Karpas-422 (cell line): ENCODE measurements at regions not wholly inside any gene's neighbourhood (a gene's known extent, or its start where the extent isn't known, plus 50 kb on each side); places are given as distances from the start of the nearest gene placed in this dataset.

Source experiments
- DNase-seq: peaks from one replicate; pipeline ENCODE4 v3.0.0-alpha.2; 2015
- H2AFZ ChIP-seq: fragments of 200-600 bp; sonication (generic); 2 replicates; pipeline ENCODE4 v1.6.1; 2014; ENCODE audit warnings: antibody characterized with exemption, low read length, mixed read lengths
- H3K27ac ChIP-seq: fragments of 200-600 bp; sonication (generic); 2 replicates; pipeline ENCODE4 v1.5.1; 2014; ENCODE audit warnings: mild to moderate bottlenecking, low read length, moderate library complexity
- H3K27me3 ChIP-seq: fragments of 200-600 bp; sonication (generic); 2 replicates; pipeline ENCODE4 v1.6.1; 2014; ENCODE audit warnings: low read length, mixed read lengths
- H3K36me3 ChIP-seq: fragments of 200-600 bp; sonication (generic); 2 replicates; pipeline ENCODE4 v1.6.1; 2014; ENCODE audit warnings: low read length, mixed read lengths; ENCODE audit not compliant: insufficient read depth
- H3K4me1 ChIP-seq: fragments of 200-600 bp; sonication (generic); 2 replicates; pipeline ENCODE4 v1.6.1; 2014; ENCODE audit warnings: mild to moderate bottlenecking, low read length, mixed read lengths
- H3K4me2 ChIP-seq: fragments of 200-600 bp; sonication (generic); 2 replicates; pipeline ENCODE4 v1.6.1; 2014; ENCODE audit warnings: low read length, low read depth, mild to moderate bottlenecking; ENCODE audit not compliant: poor library complexity, severe bottlenecking
- H3K4me3 ChIP-seq: fragments of 200-600 bp; sonication (generic); 2 replicates; pipeline ENCODE4 v1.5.1; 2014; ENCODE audit warnings: mild to moderate bottlenecking, antibody characterized with exemption, low read length, mixed read lengths
- H3K79me2 ChIP-seq: fragments of 200-600 bp; sonication (generic); 2 replicates; pipeline ENCODE4 v1.6.1; 2014; ENCODE audit warnings: mild to moderate bottlenecking, low read length, mixed read lengths
- H3K9ac ChIP-seq: fragments of 200-600 bp; sonication (generic); 2 replicates; pipeline ENCODE4 v1.6.0; 2014; ENCODE audit warnings: low read length
- H3K9me2 ChIP-seq: fragments of 200-600 bp; sonication (generic), shearing (Covaris generic); replicated peaks from 2 replicates; pipeline ENCODE4 v1.6.0; 2014; ENCODE audit warnings: mild to moderate bottlenecking, low read length, moderate library complexity; ENCODE audit not compliant: insufficient read depth
- H3K9me3 ChIP-seq: fragments of 300-700, 200-600 bp; sonication (generic); 2 replicates; pipeline ENCODE4 v1.6.1; 2014; ENCODE audit warnings: low read length, mixed read lengths
- H4K20me1 ChIP-seq: fragments of 200-600 bp; sonication (generic); 2 replicates; pipeline ENCODE4 v1.6.1; 2014; ENCODE audit warnings: mild to moderate bottlenecking, antibody characterized with exemption, low read length, low read depth; ENCODE audit not compliant: insufficient read depth

- Histone ChIP-seq H3K36me3 (no peaks in the 10 kb centered on the region), H3K9ac (no peak overlapping the region), H3K79me2 (no peaks in the 10 kb centered on the region), H3K9me2 (no peaks in the 10 kb centered on the region), H3K27ac (no peak overlapping the region), H3K9me3 (no peaks in the 10 kb centered on the region), H3K27me3 (no peaks in the 10 kb centered on the region), H3K4me1 (no peaks in the 10 kb centered on the region), H3K4me3 (no peak overlapping the region), H2AFZ (no peak overlapping the region), H3K4me2 (no peak overlapping the region), H4K20me1 (no peaks in the 10 kb centered on the region)
- DNase-seq = no peak
These were observed 113.3 kb downstream of the ADRB2 start for GRCh38 chr5:148939676-148940075.

DNA sequence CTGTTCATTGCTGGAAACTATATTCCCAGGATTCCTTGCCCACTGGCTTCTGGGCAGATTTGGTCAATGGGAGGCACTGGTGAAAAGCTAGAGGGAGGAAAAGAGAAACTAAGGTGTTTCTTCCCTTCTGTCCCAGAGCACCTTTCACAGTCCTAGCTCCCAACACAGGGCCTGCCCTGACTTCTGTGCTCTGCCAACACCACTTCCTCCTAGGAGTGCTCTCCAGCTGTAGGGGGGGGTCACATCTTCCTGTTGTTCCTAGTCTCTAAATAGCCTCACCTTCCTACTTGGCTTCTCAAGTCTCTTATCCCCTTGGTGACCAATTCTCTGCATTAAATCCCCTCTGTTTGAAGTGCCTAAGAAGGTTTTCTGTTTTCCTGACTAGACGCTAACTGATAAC, 115.4 kb downstream of the ADRB2 start:
- Histone ChIP-seq H3K36me3 (no peaks in the 10 kb centered on the region), H4K20me1 (no peaks in the 10 kb centered on the region), H3K4me1 (no peaks in the 10 kb centered on the region), H3K4me2 (no peak overlapping the region), H3K4me3 (no peak overlapping the region), H3K79me2 (no peaks in the 10 kb centered on the region), H3K9me3 (no peaks in the 10 kb centered on the region), H3K9ac (no peak overlapping the region), H2AFZ (no peak overlapping the region), H3K27ac (no peak overlapping the region), H3K9me2 (no peaks in the 10 kb centered on the region), H3K27me3 (no peaks in the 10 kb centered on the region)
- no peak for DNase-seq

- Histone ChIP-seq H3K4me1 (peaks cover 27% of the 10 kb centered on the region), H2AFZ (no peak overlapping the region), H4K20me1 (no peaks in the 10 kb centered on the region), H3K9me2 (no peaks in the 10 kb centered on the region), H3K4me2 (peak overlapping the region; percentile 46), H3K79me2 (no peaks in the 10 kb centered on the region), H3K36me3 (no peaks in the 10 kb centered on the region), H3K27ac (no peak overlapping the region), H3K4me3 (no peak overlapping the region), H3K9me3 (no peaks in the 10 kb centered on the region), H3K9ac (no peak overlapping the region), H3K27me3 (no peaks in the 10 kb centered on the region)
- DNase-seq = no peak
These were observed 112.9 kb downstream of the SH3TC2 start for GRCh38 chr5:148949841-148950470.

DNA sequence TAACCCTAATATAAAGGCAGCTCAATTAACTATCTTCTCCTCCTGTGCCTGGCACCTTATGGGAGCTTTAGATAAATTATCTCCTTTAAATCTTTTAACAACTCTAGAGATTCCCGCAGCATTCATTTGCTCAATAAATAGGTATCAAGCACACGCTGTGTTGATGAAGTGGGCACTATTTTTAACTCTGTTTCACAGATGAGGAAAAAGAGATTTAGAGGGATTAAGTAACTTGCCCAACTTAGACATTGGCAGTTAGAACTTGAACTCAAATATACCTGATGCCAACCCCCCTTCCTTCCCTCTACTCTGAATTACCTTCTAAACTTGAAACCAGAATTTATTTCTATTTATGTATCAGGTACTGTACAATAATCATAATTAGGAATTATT, 112.4 kb downstream of the SH3TC2 start:
- peaks cover 27% of the 10 kb centered on the region for H3K4me1 ChIP-seq
- H3K9me2 ChIP-seq = no peaks in the 10 kb centered on the region
- H2AFZ ChIP-seq = no peak overlapping the region
- no peaks in the 10 kb centered on the region for H3K27me3 ChIP-seq
- no peaks in the 10 kb centered on the region for H4K20me1 ChIP-seq
- no peak overlapping the region for H3K9ac ChIP-seq
- DNase-seq = no peak
- H3K36me3 ChIP-seq = no peaks in the 10 kb centered on the region
- no peak overlapping the region for H3K27ac ChIP-seq
- peak overlapping the region; percentile 46 for H3K4me2 ChIP-seq
- no peaks in the 10 kb centered on the region for H3K79me2 ChIP-seq
- H3K9me3 ChIP-seq = no peaks in the 10 kb centered on the region
- H3K4me3 ChIP-seq = no peak overlapping the region

DNA sequence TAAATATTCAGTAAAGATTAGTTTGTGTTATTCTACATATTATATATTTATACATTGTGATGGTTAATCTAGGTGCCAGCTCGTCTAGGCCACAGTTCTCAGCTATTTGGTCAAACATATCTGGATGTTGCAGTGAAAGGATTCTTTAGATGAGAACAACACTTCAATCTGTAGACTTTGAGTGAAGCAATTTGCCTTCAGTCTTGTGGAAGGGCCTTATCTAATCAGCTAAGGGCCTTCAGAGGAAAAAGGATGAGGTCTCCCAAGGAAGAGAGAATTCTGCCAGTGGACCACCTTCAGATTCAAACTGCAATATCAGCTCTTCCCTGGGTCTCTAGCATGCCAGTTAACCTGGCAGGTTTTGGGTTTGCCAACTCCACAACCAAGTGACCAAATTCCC, 112.0 kb downstream of the SH3TC2 start:
- no peak for DNase-seq
- H3K9ac ChIP-seq = no peak overlapping the region
- H3K79me2 ChIP-seq = no peaks in the 10 kb centered on the region
- peaks cover 30% of the 10 kb centered on the region for H3K4me1 ChIP-seq
- no peaks in the 10 kb centered on the region for H4K20me1 ChIP-seq
- no peak overlapping the region for H3K4me3 ChIP-seq
- no peak overlapping the region for H2AFZ ChIP-seq
- no peaks in the 10 kb centered on the region for H3K9me3 ChIP-seq
- H3K4me2 ChIP-seq = peak overlapping the region; percentile 46
- no peak overlapping the region for H3K27ac ChIP-seq
- no peaks in the 10 kb centered on the region for H3K36me3 ChIP-seq
- H3K27me3 ChIP-seq = no peaks in the 10 kb centered on the region
- no peaks in the 10 kb centered on the region for H3K9me2 ChIP-seq

GRCh38 chr5:148951612-148952011, 111.2 kb downstream of the SH3TC2 start:
- Histone ChIP-seq H3K4me3 (no peak overlapping the region), H3K9me2 (no peaks in the 10 kb centered on the region), H3K4me2 (peak overlapping the region; percentile 46), H3K9ac (no peak overlapping the region), H3K4me1 (peaks cover 38% of the 10 kb centered on the region), H2AFZ (no peak overlapping the region), H3K36me3 (no peaks in the 10 kb centered on the region), H3K79me2 (no peaks in the 10 kb centered on the region), H4K20me1 (no peaks in the 10 kb centered on the region), H3K9me3 (no peaks in the 10 kb centered on the region), H3K27me3 (no peaks in the 10 kb centered on the region), H3K27ac (no peak overlapping the region)
- DNase-seq = no peak

- no peaks in the 10 kb centered on the region for H3K27me3 ChIP-seq
- H3K36me3 ChIP-seq = no peaks in the 10 kb centered on the region
- no peak overlapping the region for H3K9ac ChIP-seq
- H3K4me3 ChIP-seq = no peak overlapping the region
- no peak overlapping the region for H3K27ac ChIP-seq
- no peaks in the 10 kb centered on the region for H3K9me3 ChIP-seq
- H4K20me1 ChIP-seq = no peaks in the 10 kb centered on the region
- H3K4me2 ChIP-seq = peak overlapping the region; percentile 46
- DNase-seq = no peak
- H3K79me2 ChIP-seq = no peaks in the 10 kb centered on the region
- no peak overlapping the region for H2AFZ ChIP-seq
- peaks cover 44% of the 10 kb centered on the region for H3K4me1 ChIP-seq
- no peaks in the 10 kb centered on the region for H3K9me2 ChIP-seq
These were observed 110.6 kb downstream of the SH3TC2 start for GRCh38 chr5:148952097-148952867.

GRCh38 chr5:148953711-148954110, 109.2 kb downstream of the SH3TC2 start:
- Histone ChIP-seq H3K9ac (no peak overlapping the region), H3K9me3 (no peaks in the 10 kb centered on the region), H3K27me3 (no peaks in the 10 kb centered on the region), H3K4me2 (no peak overlapping the region), H3K36me3 (no peaks in the 10 kb centered on the region), H3K9me2 (no peaks in the 10 kb centered on the region), H2AFZ (no peak overlapping the region), H3K4me3 (no peak overlapping the region), H4K20me1 (no peaks in the 10 kb centered on the region), H3K27ac (no peak overlapping the region), H3K4me1 (peaks cover 58% of the 10 kb centered on the region), H3K79me2 (no peaks in the 10 kb centered on the region)
- DNase-seq = no peak
